Skin epidermis (tissue), 12 donors: ENCODE measurements at regions not wholly inside any gene's neighbourhood (a gene's known extent, or its start where the extent isn't known, plus 50 kb on each side); places are given as distances from the start of the nearest gene placed in this dataset.
"Not testable (repeated sequence)": the region's sequence is repeated elsewhere in the genome, so short reads cannot be mapped to it uniquely, and the experiment has no call there.

Experiments used
- H3K27ac ChIP-seq, 21 experiments: fragments of 200-600 bp; sonication (generic) in 11 of 21; one replicate each; pipeline ENCODE4 v1.5.0; 2020; ENCODE audit warnings: mild to moderate bottlenecking in 3 of 21, inconsistent platforms in 2 of 21, moderate library complexity in 2 of 21
- H3K4me3 ChIP-seq, 7 experiments: fragments of 200-600 bp; sonication (generic) in 2 of 7; one replicate each; pipeline ENCODE4 v1.5.0; 2020; ENCODE audit warnings: inconsistent platforms in 2 of 7, mild to moderate bottlenecking in 2 of 7, moderate library complexity in 1 of 7

- no peak overlapping the region for H3K27ac ChIP-seq
- no peak overlapping the region for H3K4me3 ChIP-seq
These were observed 115.6 kb downstream of the XCL2 start for GRCh38 chr1:168428063-168428731.

- Histone ChIP-seq H3K4me3 (no peak overlapping the region), H3K27ac (no peak overlapping the region)
These were observed 116.7 kb downstream of the XCL2 start for GRCh38 chr1:168427051-168427450.

GRCh38 chr1:168424281-168424680 lies 119.5 kb downstream of the XCL2 start:
- Histone ChIP-seq H3K27ac (no peak overlapping the region), H3K4me3 (no peak overlapping the region)

GRCh38 chr1:168422203-168422847 lies 121.5 kb downstream of the XCL2 start:
- no peak overlapping the region for H3K4me3 ChIP-seq
- H3K27ac ChIP-seq, result peak overlapping the region in 8 of 21 experiments; percentile 4 to 84 (median 49)

- H3K4me3 ChIP-seq, result no peak overlapping the region
- H3K27ac ChIP-seq, result peak overlapping the region in 7 of 21 experiments; percentile 4 to 84 (median 57)
These were observed 122.3 kb downstream of the XCL2 start for GRCh38 chr1:168421399-168422004.

GRCh38 chr1:168420177-168420576 lies 123.6 kb downstream of the XCL2 start:
- Histone ChIP-seq H3K27ac (peak overlapping the region in 4 of 21 experiments; percentile 24 to 84 (median 68)), H3K4me3 (no peak overlapping the region)

- no peak overlapping the region for H3K4me3 ChIP-seq
- peak overlapping the region in 2 of 21 experiments; percentile 24 to 57 for H3K27ac ChIP-seq
These were observed 124.1 kb downstream of the XCL2 start for GRCh38 chr1:168419736-168420135.

- no peak overlapping the region for H3K4me3 ChIP-seq
- H3K27ac ChIP-seq, result peak overlapping the region in 2 of 21 experiments; percentile 5 to 20
These were observed 127.6 kb downstream of the XCL2 start for GRCh38 chr1:168416220-168416619.

- Histone ChIP-seq H3K27ac (no peak overlapping the region), H3K4me3 (no peak overlapping the region)
These were observed 128.9 kb downstream of the XCL2 start for GRCh38 chr1:168414914-168415313.

GRCh38 chr1:168410464-168410863 lies 129.8 kb downstream of the TBX19 start:
- H3K27ac ChIP-seq, result no peak overlapping the region

GRCh38 chr1:168408884-168409283 lies 128.2 kb downstream of the TBX19 start:
- peak overlapping the region in 1 of 21 experiments; percentile 10 for H3K27ac ChIP-seq
- H3K4me3 ChIP-seq, result no peak overlapping the region

More at GRCh38 chr1:168410464-168410863, 129.8 kb downstream of the TBX19 start:
- H3K4me3 ChIP-seq, result no peak overlapping the region

GRCh38 chr1:168408539-168408865 lies 127.8 kb downstream of the TBX19 start:
- no peak overlapping the region for H3K4me3 ChIP-seq
- H3K27ac ChIP-seq, result peak overlapping the region in 2 of 21 experiments; percentile 47 to 55

GRCh38 chr1:168407832-168408538 lies 127.3 kb downstream of the TBX19 start:
- H3K27ac ChIP-seq, result peak overlapping the region in 2 of 21 experiments; percentile 47 to 55
- no peak overlapping the region for H3K4me3 ChIP-seq

- H3K4me3 ChIP-seq, result no peak overlapping the region
- H3K27ac ChIP-seq, result no peak overlapping the region
These were observed 125.4 kb downstream of the TBX19 start for GRCh38 chr1:168405906-168406549.

- no peak overlapping the region for H3K27ac ChIP-seq
- no peak overlapping the region for H3K4me3 ChIP-seq
These were observed 122.5 kb downstream of the TBX19 start for GRCh38 chr1:168403140-168403539.

GRCh38 chr1:168402466-168402865 lies 121.8 kb downstream of the TBX19 start:
- H3K4me3 ChIP-seq, H3K27ac ChIP-seq: not testable (repeated sequence)

- Histone ChIP-seq H3K4me3 (no peak overlapping the region), H3K27ac (no peak overlapping the region)
These were observed 120.7 kb downstream of the TBX19 start for GRCh38 chr1:168401341-168401740.

GRCh38 chr1:168400139-168400538 lies 119.5 kb downstream of the TBX19 start:
- H3K4me3 ChIP-seq, result no peak overlapping the region

GRCh38 chr1:168397806-168398205 lies 117.1 kb downstream of the TBX19 start:
- H3K4me3 ChIP-seq, result no peak overlapping the region
- no peak overlapping the region for H3K27ac ChIP-seq

More at GRCh38 chr1:168400139-168400538, 119.5 kb downstream of the TBX19 start:
- no peak overlapping the region for H3K27ac ChIP-seq
